Suprapubic skin (tissue), 4 donors: ENCODE measurements at regions not wholly inside any gene's neighbourhood (a gene's known extent, or its start where the extent isn't known, plus 50 kb on each side); places are given as distances from the start of the nearest gene placed in this dataset.
"Not testable (repeated sequence)": the region's sequence is repeated elsewhere in the genome, so short reads cannot be mapped to it uniquely, and the experiment has no call there.

Experiments
- DNase-seq, 2 donors: peaks; one replicate each; pipeline ENCODE4 v3.0.0-alpha.2; 2019; ENCODE audit warnings: low spot score in 2 of 2
- H3K27ac ChIP-seq: fragments of 200-600 bp; sonication (generic); one replicate; pipeline ENCODE4 v1.5.1; 2019
- H3K27me3 ChIP-seq: fragments of 200-600 bp; sonication (generic); one replicate; pipeline ENCODE4 v1.5.1; 2019
- H3K36me3 ChIP-seq: fragments of 200-600 bp; sonication (generic); one replicate; pipeline ENCODE4 v1.5.1; 2019
- H3K4me1 ChIP-seq: fragments of 200-600 bp; sonication (generic); one replicate; pipeline ENCODE4 v1.5.1; 2019
- H3K4me3 ChIP-seq: fragments of 200-600 bp; sonication (generic); one replicate; pipeline ENCODE4 v1.5.1; 2019; ENCODE audit warnings: mild to moderate bottlenecking
- H3K9me3 ChIP-seq: fragments of 200-600 bp; sonication (generic); one replicate; pipeline ENCODE4 v1.5.1; 2019
- EP300 ChIP-seq: sonication (generic); formaldehyde crosslinking; IDR thresholded peaks from one replicate; pipeline ENCODE4 v1.6.1; 2017; ENCODE audit warnings: antibody characterized with exemption
- POLR2A ChIP-seq, 2 donors: fragments of 450-650 bp; IDR thresholded peaks; one replicate each; pipeline ENCODE4 v1.6.1; 2017; ENCODE audit warnings: antibody characterized with exemption in 2 of 2, mild to moderate bottlenecking in 2 of 2, moderate library complexity in 2 of 2
- POLR2AphosphoS5 ChIP-seq, 3 donors: sonication (generic); formaldehyde crosslinking; IDR thresholded peaks; one replicate each; pipeline ENCODE4 v1.6.1; 2017; ENCODE audit warnings: antibody characterized with exemption in 3 of 3
- WGBS: methylation state at CpG from one replicate; pipeline ENCODE4 v1.1.5; 2018; 5-methylcytosine and 5-hydroxymethylcytosine counted together
- TF ChIP-seq, protein P1 (sequence below), 2 donors: fragments of 200-600 bp in 1 of 2; fragments of 450-650 bp in 1 of 2; sonication (generic) in 1 of 2; IDR thresholded peaks; one replicate each; pipeline ENCODE4 v1.5.1; 2016 to 2019; ENCODE audit warnings: antibody characterized with exemption in 2 of 2, mild to moderate bottlenecking in 1 of 2, moderate library complexity in 1 of 2

DNA sequence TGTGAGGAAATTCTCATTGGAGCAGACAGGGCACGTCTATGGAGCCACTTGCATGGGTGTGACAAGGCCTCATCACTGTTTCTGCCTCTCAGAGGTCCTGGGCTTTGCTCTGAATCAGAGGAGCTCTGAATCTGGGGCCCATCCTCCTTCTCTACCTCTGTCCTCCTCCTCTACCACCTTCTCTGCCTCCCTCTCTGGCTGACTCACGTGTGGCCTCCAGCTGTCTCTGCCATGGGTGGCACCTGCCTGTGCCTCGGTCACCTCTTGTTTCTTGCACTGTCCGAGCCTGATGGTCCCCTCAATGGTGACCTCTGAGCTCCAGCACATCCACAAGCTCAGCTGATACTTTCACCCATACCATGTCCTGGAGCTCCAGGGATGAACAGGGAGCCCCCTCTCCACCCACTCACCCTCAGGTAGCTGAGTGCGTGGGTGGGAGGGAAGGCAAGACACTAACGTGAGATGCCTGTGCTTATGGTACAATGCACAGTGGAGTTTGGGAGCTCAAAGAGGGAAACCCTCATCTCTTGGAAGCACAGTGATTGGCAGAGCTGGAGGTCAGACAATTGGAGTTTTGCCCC is 116.4 kb upstream of the CRHR1 start:
- Histone ChIP-seq H3K27ac (no peak overlapping the region), H3K4me1 (no peaks in the 10 kb centered on the region), H3K27me3 (peaks cover 17% of the 10 kb centered on the region), H3K9me3 (no peaks in the 10 kb centered on the region), H3K4me3 (no peak overlapping the region), H3K36me3 (no peaks in the 10 kb centered on the region)
- WGBS = 62% methylated on average over 6 of the region's 6 CpGs
- TF ChIP-seq, protein P1, sequence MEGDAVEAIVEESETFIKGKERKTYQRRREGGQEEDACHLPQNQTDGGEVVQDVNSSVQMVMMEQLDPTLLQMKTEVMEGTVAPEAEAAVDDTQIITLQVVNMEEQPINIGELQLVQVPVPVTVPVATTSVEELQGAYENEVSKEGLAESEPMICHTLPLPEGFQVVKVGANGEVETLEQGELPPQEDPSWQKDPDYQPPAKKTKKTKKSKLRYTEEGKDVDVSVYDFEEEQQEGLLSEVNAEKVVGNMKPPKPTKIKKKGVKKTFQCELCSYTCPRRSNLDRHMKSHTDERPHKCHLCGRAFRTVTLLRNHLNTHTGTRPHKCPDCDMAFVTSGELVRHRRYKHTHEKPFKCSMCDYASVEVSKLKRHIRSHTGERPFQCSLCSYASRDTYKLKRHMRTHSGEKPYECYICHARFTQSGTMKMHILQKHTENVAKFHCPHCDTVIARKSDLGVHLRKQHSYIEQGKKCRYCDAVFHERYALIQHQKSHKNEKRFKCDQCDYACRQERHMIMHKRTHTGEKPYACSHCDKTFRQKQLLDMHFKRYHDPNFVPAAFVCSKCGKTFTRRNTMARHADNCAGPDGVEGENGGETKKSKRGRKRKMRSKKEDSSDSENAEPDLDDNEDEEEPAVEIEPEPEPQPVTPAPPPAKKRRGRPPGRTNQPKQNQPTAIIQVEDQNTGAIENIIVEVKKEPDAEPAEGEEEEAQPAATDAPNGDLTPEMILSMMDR (IDR thresholded peaks at IDR 0.05) = no peak
- TF ChIP-seq EP300 = no peak
- DNase-seq = no peak

DNA sequence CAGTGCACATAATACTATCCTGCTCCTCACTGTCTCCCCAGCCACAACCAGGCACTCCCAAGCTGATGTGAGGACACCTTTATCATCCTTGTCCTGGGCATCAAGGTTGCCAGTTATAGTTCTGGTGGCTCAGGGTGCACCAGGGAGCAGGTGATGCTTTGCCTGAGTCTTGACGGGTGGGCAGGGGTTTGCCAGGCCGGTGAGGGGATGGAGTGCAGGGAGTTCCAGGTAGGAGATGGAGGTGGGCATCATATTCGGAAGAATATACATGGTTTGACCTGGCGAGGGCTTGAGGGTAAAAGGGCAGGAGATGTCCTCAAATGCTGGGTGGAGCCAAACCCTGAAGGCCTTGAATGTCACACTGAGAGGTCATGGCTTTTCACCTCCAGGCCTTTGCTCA is 115.8 kb upstream of the CRHR1 start:
- no peaks in the 10 kb centered on the region for H3K9me3 ChIP-seq
- 88% methylated on average over 4 of the region's 4 CpGs for WGBS
- H3K4me1 ChIP-seq = no peaks in the 10 kb centered on the region
- no peak overlapping the region for H3K27ac ChIP-seq
- DNase-seq = no peak
- no peak overlapping the region for H3K4me3 ChIP-seq
- TF ChIP-seq, protein P1 (IDR thresholded peaks at IDR 0.05) = no peak
- TF ChIP-seq POLR2A (IDR thresholded peaks at IDR 0.05) = no peak
- TF ChIP-seq EP300 = no peak
- no peak for TF ChIP-seq POLR2AphosphoS5 (IDR thresholded peaks at IDR 0.05)
- H3K36me3 ChIP-seq = no peaks in the 10 kb centered on the region
- H3K27me3 ChIP-seq = peaks cover 11% of the 10 kb centered on the region

DNA sequence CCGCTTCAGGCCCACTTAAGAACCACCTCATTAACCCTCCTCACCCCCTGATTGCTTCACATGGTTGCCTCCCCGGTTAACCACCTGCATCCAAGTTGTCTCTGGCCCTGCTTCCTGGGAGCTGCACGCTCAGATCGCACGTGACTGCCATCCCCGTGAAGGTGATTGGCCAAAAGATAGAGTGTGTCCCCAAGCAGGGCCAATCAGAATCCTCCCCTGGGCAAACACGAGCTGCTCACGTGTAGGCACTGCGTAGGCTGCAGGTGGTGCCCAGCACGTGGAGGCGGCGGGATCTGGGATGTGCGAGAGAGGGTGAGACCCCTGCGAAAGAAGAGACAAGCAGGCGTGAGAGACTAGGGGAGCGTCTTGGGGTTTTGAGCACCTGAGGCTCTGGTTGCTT is 111.8 kb upstream of the CRHR1 start:
- H3K36me3 ChIP-seq = no peaks in the 10 kb centered on the region
- H3K27me3 ChIP-seq = peaks cover 8% of the 10 kb centered on the region
- H3K27ac ChIP-seq = no peak overlapping the region
- H3K9me3 ChIP-seq = no peaks in the 10 kb centered on the region
- no peak overlapping the region for H3K4me3 ChIP-seq
- DNase-seq = no peak
- H3K4me1 ChIP-seq = no peaks in the 10 kb centered on the region
- TF ChIP-seq POLR2A (IDR thresholded peaks at IDR 0.05) = no peak
- TF ChIP-seq, protein P1 (IDR thresholded peaks at IDR 0.05) = no peak
- no peak for TF ChIP-seq POLR2AphosphoS5 (IDR thresholded peaks at IDR 0.05)
- no peak for TF ChIP-seq EP300
- 82% methylated on average over 15 of the region's 16 CpGs for WGBS

DNA sequence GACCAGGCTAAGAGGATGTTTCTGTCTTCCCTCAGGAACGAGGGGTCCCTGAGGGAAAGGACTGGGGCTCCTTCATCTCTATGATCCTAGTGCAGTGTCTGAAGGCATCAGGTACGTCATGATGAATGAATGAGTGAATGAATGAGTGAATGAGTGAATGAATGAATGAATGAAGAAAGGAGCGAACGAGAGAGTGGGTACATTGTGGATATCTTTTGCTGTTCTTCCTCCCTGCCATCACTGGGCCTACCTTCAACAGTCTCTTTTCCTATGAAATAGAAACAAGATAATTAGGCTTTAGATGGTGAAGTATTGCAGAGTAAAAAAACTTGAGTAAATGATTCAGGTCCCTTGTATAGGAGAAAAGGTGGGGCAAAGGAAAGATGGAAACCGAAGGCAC is 111.3 kb upstream of the CRHR1 start:
- H3K4me3 ChIP-seq = no peak overlapping the region
- DNase-seq = no peak
- H3K9me3 ChIP-seq = no peaks in the 10 kb centered on the region
- 83% methylated on average over 5 of the region's 5 CpGs for WGBS
- H3K27me3 ChIP-seq = peaks cover 10% of the 10 kb centered on the region
- no peak overlapping the region for H3K27ac ChIP-seq
- TF ChIP-seq EP300 (no peak), POLR2A (IDR thresholded peaks at IDR 0.05) (no peak), POLR2AphosphoS5 (IDR thresholded peaks at IDR 0.05) (no peak)
- TF ChIP-seq, protein P1 (IDR thresholded peaks at IDR 0.05) = no peak
- H3K36me3 ChIP-seq = no peaks in the 10 kb centered on the region
- no peaks in the 10 kb centered on the region for H3K4me1 ChIP-seq

DNA sequence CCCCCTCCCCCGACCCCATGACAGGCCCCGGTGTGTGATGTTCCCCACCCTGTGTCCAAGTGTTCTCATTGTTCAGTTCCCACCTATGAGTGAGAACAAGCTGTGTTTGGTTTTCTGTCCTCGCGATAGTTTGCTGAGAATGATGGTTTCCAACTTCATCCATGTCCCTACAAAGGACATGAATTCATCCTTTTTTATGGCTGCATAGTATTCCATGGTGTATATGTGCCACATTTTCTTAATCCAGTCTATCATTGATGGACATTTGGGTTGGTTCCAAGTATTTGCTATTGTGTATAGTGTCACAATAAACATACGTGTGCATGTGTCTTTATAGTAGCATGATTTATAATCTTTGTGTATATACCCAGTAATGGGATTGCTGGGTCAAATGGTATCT is 110.4 kb upstream of the CRHR1 start:
- not testable (repeated sequence) for H3K9me3 ChIP-seq, H3K27ac ChIP-seq, H3K4me3 ChIP-seq, H3K4me1 ChIP-seq, DNase-seq, H3K36me3 ChIP-seq
- peaks cover 18% of the 10 kb centered on the region for H3K27me3 ChIP-seq
- WGBS = 91% methylated on average over 5 of the region's 5 CpGs

DNA sequence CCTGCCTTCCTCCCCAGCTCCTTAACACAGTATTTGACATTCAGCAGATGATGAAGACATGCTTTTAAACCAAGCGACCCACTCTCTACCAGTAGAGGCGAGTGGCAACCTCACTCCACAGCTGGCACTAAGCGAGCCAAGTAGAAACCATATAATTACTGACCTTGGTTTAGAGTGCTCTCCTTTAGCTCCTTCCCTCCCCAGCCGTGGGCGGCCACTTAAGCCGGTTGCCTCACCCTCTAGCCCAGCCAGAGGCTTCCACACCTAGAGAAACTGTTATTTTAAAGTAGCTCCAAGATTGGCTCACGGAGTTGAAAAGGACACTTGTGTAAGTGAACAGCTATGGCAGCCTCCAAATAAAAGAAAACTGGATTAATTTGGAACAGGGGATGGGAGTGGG is 109.1 kb upstream of the CRHR1 start:
- Histone ChIP-seq H3K27ac (no peak overlapping the region), H3K9me3 (no peaks in the 10 kb centered on the region), H3K27me3 (peaks cover 26% of the 10 kb centered on the region), H3K4me3 (no peak overlapping the region), H3K4me1 (no peaks in the 10 kb centered on the region), H3K36me3 (no peaks in the 10 kb centered on the region)
- TF ChIP-seq POLR2AphosphoS5 (IDR thresholded peaks at IDR 0.05) (no peak), POLR2A (IDR thresholded peaks at IDR 0.05) (no peak), EP300 (no peak)
- TF ChIP-seq, protein P1 (IDR thresholded peaks at IDR 0.05) = no peak
- WGBS = 79% methylated on average over 7 of the region's 7 CpGs
- DNase-seq = no peak
